GM12878 (cell line): ENCODE measurements at regions not wholly inside any gene's neighbourhood (a gene's known extent, or its start where the extent isn't known, plus 50 kb on each side); places are given as distances from the start of the nearest gene placed in this dataset.

Source experiments
- ATF7 ChIP-seq: fragments of 450-650 bp; IDR thresholded peaks from 2 replicates; pipeline ENCODE4 v1.6.1; 2016; ENCODE audit warnings: low read depth, mild to moderate bottlenecking
- BCL3 ChIP-seq: IDR thresholded peaks from 2 replicates; pipeline ENCODE4 v1.6.1; 2011; ENCODE audit warnings: borderline replicate concordance, low read depth, mild to moderate bottlenecking, moderate library complexity, low read length; ENCODE audit not compliant: insufficient read depth, poor library complexity, severe bottlenecking
- BHLHE40 ChIP-seq, 2 experiments: fragments of 450-650 bp in 1 of 2; IDR thresholded peaks; 2 replicates each; pipeline ENCODE4 v1.6.1; 2011 to 2017; ENCODE audit warnings: low read depth in 2 of 2, borderline replicate concordance in 1 of 2, improper control_type of control experiment in 1 of 2, low read length in 1 of 2, mild to moderate bottlenecking in 1 of 2
- CEBPB ChIP-seq, 2 experiments: fragments of 150-350 bp in 1 of 2; IDR thresholded peaks; 2 replicates each; pipeline ENCODE4 v1.6.1; 2012 to 2014; ENCODE audit warnings: low read depth in 2 of 2, low read length in 2 of 2, borderline replicate concordance in 1 of 2, inconsistent platforms in 1 of 2
- CHD1 ChIP-seq: IDR thresholded peaks from 2 replicates; pipeline ENCODE4 v1.6.1; 2012; ENCODE audit warnings: low read depth, low read length, improper control_type of control experiment
- CHD2 ChIP-seq: IDR thresholded peaks from 2 replicates; pipeline ENCODE4 v1.6.1; 2011; ENCODE audit warnings: low read depth, low read length, improper control_type of control experiment, borderline replicate concordance
- CREM ChIP-seq: IDR thresholded peaks from 2 replicates; pipeline ENCODE4 v1.6.1; 2014; ENCODE audit warnings: antibody characterized with exemption, low read depth
- DPF2 ChIP-seq: fragments of 450-650 bp; IDR thresholded peaks from 2 replicates; pipeline ENCODE4 v1.6.1; 2017; ENCODE audit warnings: mild to moderate bottlenecking
- EZH2 ChIP-seq: IDR thresholded peaks from 2 replicates; pipeline ENCODE4 v1.6.1; 2012; ENCODE audit warnings: low read depth, mild to moderate bottlenecking, control low read depth, inconsistent platforms, low read length, borderline replicate concordance; ENCODE audit not compliant: control insufficient read depth
- GABPA ChIP-seq: IDR thresholded peaks from 2 replicates; pipeline ENCODE4 v1.6.1; 2014; ENCODE audit warnings: antibody characterized with exemption, low read depth, mild to moderate bottlenecking, inconsistent platforms
- JUNB ChIP-seq: IDR thresholded peaks from 2 replicates; pipeline ENCODE4 v1.6.1; 2016; ENCODE audit warnings: antibody characterized with exemption, mild to moderate bottlenecking
- MAX ChIP-seq: IDR thresholded peaks from 2 replicates; pipeline ENCODE4 v1.6.1; 2012; ENCODE audit warnings: low read depth, low read length, improper control_type of control experiment
- MYC ChIP-seq: IDR thresholded peaks from 2 replicates; pipeline ENCODE4 v1.6.1; 2011; ENCODE audit warnings: mild to moderate bottlenecking, low read length, moderate library complexity, inconsistent platforms; ENCODE audit not compliant: insufficient read depth, insufficient replicate concordance, insufficient read length, severe bottlenecking
- NFYA ChIP-seq: IDR thresholded peaks from 2 replicates; pipeline ENCODE4 v1.6.1; 2011; ENCODE audit warnings: low read depth, mild to moderate bottlenecking, low read length, improper control_type of control experiment, borderline replicate concordance
- NRF1 ChIP-seq: conservative IDR thresholded peaks from 2 replicates; pipeline ENCODE4 v1.6.1; 2011; ENCODE audit warnings: mild to moderate bottlenecking, low read depth, low read length, improper control_type of control experiment
- PAX8 ChIP-seq: fragments of 450-650 bp; IDR thresholded peaks from 2 replicates; pipeline ENCODE4 v1.6.1; 2017; ENCODE audit warnings: mild to moderate bottlenecking, moderate library complexity
- RCOR1 ChIP-seq: conservative IDR thresholded peaks from 2 replicates; pipeline ENCODE4 v1.6.1; 2012; ENCODE audit warnings: low read depth, low read length, improper control_type of control experiment
- SIN3A ChIP-seq: IDR thresholded peaks from 2 replicates; pipeline ENCODE4 v1.6.1; 2012; ENCODE audit warnings: low read depth, low read length, improper control_type of control experiment
- SP1 ChIP-seq: IDR thresholded peaks from one replicate; pipeline ENCODE4 v1.6.1; 2011; ENCODE audit warnings: low read depth, low read length
- SREBF1 ChIP-seq: IDR thresholded peaks from 2 replicates; pipeline ENCODE4 v1.6.1; 2012; ENCODE audit warnings: mild to moderate bottlenecking, low read length
- TCF12 ChIP-seq: IDR thresholded peaks from 2 replicates; pipeline ENCODE4 v1.6.1; 2011; ENCODE audit warnings: low read depth, mild to moderate bottlenecking, low read length
- ZNF24 ChIP-seq: fragments of 450-650 bp; IDR thresholded peaks from 2 replicates; pipeline ENCODE4 v1.6.1; 2017; ENCODE audit warnings: antibody characterized with exemption, mild to moderate bottlenecking
- ZSCAN29 ChIP-seq: fragments of 450-650 bp; IDR thresholded peaks from 2 replicates; pipeline ENCODE4 v1.6.1; 2017; ENCODE audit warnings: mild to moderate bottlenecking, moderate library complexity
- TF ChIP-seq, protein P1 (sequence below): fragments of 450-650 bp; IDR thresholded peaks from 2 replicates; pipeline ENCODE4 v1.6.1; 2016; ENCODE audit warnings: mild to moderate bottlenecking, moderate library complexity, borderline replicate concordance
- TF ChIP-seq, protein P2 (sequence below): fragments of 450-650 bp; IDR thresholded peaks from 2 replicates; pipeline ENCODE4 v1.6.1; 2016; ENCODE audit warnings: mild to moderate bottlenecking

DNA sequence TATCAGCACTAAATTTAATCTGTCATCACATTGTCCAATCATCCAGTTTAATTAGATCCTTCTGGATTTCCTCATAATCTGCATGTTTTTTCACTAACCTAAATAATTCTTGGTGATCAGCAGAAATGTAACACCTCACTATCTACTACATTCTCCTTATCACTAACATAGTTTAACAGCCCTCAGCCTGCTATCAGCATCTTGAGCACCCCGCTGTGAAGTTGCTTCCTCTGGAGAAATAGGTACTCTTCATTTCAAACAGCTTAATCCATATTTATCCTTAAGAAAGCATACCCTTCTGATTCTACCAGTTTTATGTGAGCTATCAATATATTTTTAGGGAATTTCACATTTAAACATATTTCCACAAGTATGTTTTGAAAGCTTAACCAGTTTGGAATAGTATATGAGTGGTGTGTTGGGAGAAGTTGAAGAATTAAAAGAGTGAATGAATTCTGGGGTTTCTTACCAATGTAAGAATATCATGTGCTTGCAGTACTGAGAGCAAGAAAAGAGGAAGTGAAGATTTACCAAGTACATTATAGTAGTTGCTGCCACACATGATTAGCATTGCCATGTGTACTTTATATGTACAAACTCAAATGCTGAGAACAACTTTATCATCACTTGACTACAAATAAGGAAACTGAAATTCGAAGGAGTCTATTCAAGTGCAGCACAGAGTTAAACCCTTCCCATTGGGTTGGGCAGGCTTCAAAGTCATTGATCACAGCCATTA, 771.1 kb upstream of the ADGRL4 start (continued):
- no peak for TF ChIP-seq GABPA
- TF ChIP-seq ZSCAN29 = no peak
- TF ChIP-seq TCF12 = no peak
- TF ChIP-seq JUNB = no peak
- TF ChIP-seq DPF2 = peak; percentile 53
- no peak for TF ChIP-seq PAX8
- TF ChIP-seq CEBPB (IDR thresholded peaks at IDR 0.05; ENCODE audit: borderline replicate concordance in 1 of 2, low read depth in 2 of 2, low read length in 2 of 2) = no peak
- no peak for TF ChIP-seq EZH2
- no peak for TF ChIP-seq MYC
- peak; percentile 39 to 62; a peak in 1 of 4 replicates for TF ChIP-seq BHLHE40 (IDR thresholded peaks at IDR 0.05; ENCODE audit: borderline replicate concordance in 1 of 2, low read depth in 2 of 2, low read length in 1 of 2)
- TF ChIP-seq SIN3A = no peak
- TF ChIP-seq SREBF1 = 0 out of 2 replicates have a peak, but pooled peaks have one; percentile 35
- TF ChIP-seq NFYA = no peak
- TF ChIP-seq ATF7 = 0 out of 2 replicates have a peak, but pooled peaks have one; percentile 29
- peak; percentile 95 for TF ChIP-seq ZNF24
- TF ChIP-seq CHD2 = no peak
- TF ChIP-seq RCOR1 = no peak
- no peak for TF ChIP-seq BCL3
- TF ChIP-seq, protein P1, sequence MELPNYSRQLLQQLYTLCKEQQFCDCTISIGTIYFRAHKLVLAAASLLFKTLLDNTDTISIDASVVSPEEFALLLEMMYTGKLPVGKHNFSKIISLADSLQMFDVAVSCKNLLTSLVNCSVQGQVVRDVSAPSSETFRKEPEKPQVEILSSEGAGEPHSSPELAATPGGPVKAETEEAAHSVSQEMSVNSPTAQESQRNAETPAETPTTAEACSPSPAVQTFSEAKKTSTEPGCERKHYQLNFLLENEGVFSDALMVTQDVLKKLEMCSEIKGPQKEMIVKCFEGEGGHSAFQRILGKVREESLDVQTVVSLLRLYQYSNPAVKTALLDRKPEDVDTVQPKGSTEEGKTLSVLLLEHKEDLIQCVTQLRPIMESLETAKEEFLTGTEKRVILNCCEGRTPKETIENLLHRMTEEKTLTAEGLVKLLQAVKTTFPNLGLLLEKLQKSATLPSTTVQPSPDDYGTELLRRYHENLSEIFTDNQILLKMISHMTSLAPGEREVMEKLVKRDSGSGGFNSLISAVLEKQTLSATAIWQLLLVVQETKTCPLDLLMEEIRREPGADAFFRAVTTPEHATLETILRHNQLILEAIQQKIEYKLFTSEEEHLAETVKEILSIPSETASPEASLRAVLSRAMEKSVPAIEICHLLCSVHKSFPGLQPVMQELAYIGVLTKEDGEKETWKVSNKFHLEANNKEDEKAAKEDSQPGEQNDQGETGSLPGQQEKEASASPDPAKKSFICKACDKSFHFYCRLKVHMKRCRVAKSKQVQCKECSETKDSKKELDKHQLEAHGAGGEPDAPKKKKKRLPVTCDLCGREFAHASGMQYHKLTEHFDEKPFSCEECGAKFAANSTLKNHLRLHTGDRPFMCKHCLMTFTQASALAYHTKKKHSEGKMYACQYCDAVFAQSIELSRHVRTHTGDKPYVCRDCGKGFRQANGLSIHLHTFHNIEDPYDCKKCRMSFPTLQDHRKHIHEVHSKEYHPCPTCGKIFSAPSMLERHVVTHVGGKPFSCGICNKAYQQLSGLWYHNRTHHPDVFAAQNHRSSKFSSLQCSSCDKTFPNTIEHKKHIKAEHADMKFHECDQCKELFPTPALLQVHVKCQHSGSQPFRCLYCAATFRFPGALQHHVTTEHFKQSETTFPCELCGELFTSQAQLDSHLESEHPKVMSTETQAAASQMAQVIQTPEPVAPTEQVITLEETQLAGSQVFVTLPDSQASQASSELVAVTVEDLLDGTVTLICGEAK = peak; percentile 25; the same call in 1 of the 2 replicates
- no peak for TF ChIP-seq CHD1
- TF ChIP-seq SP1 = no peak
- TF ChIP-seq, protein P2, sequence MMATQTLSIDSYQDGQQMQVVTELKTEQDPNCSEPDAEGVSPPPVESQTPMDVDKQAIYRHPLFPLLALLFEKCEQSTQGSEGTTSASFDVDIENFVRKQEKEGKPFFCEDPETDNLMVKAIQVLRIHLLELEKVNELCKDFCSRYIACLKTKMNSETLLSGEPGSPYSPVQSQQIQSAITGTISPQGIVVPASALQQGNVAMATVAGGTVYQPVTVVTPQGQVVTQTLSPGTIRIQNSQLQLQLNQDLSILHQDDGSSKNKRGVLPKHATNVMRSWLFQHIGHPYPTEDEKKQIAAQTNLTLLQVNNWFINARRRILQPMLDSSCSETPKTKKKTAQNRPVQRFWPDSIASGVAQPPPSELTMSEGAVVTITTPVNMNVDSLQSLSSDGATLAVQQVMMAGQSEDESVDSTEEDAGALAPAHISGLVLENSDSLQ = no peak
- no peak for TF ChIP-seq CREM
- no peak for TF ChIP-seq NRF1
- no peak for TF ChIP-seq MAX
